RCC 7860 (cell line): ENCODE measurements at regions not wholly inside any gene's neighbourhood (a gene's known extent, or its start where the extent isn't known, plus 50 kb on each side); places are given as distances from the start of the nearest gene placed in this dataset.
"Not testable (repeated sequence)": the region's sequence is repeated elsewhere in the genome, so short reads cannot be mapped to it uniquely, and the experiment has no call there.

Experiments used
- DNase-seq: peaks from one replicate; pipeline ENCODE4 v3.0.0-alpha.2; 2015; ENCODE audit warnings: low spot score
- FAIRE-seq: peaks from 2 replicates; lab custom pipeline; 2012; peaks lifted over from hg19 to GRCh38; lab: Jason Lieb, UNC

- FAIRE-seq (no peak), DNase-seq (no peak)
These were observed 51.2 kb upstream of the PRR5 start for GRCh38 chr22:44650806-44651205.

GRCh38 chr22:44648821-44649565 lies 53.0 kb upstream of the PRR5 start:
- FAIRE-seq (no peak), DNase-seq (no peak)

GRCh38 chr22:44648085-44648820 lies 53.8 kb upstream of the PRR5 start:
- FAIRE-seq = no peak
- no peak for DNase-seq

GRCh38 chr22:44647141-44647540 lies 54.9 kb upstream of the PRR5 start:
- DNase-seq (no peak), FAIRE-seq (no peak)

GRCh38 chr22:44646668-44647067 lies 55.3 kb upstream of the PRR5 start:
- FAIRE-seq (no peak), DNase-seq (no peak)

GRCh38 chr22:44646141-44646540 lies 55.9 kb upstream of the PRR5 start:
- DNase-seq (no peak), FAIRE-seq (no peak)

- no peak for FAIRE-seq
- no peak for DNase-seq
These were observed 56.5 kb upstream of the PRR5 start for GRCh38 chr22:44645531-44645930.

GRCh38 chr22:44645083-44645482 lies 56.9 kb upstream of the PRR5 start:
- DNase-seq = no peak
- FAIRE-seq = no peak

GRCh38 chr22:44643526-44644101 lies 58.4 kb upstream of the PRR5 start:
- not testable (repeated sequence) for DNase-seq, FAIRE-seq

GRCh38 chr22:44642096-44642644 lies 59.8 kb upstream of the PRR5 start:
- DNase-seq (no peak), FAIRE-seq (no peak)

GRCh38 chr22:44640618-44641155 lies 61.3 kb upstream of the PRR5 start:
- FAIRE-seq = no peak
- no peak for DNase-seq

- no peak for FAIRE-seq
- no peak for DNase-seq
These were observed 62.0 kb upstream of the PRR5 start for GRCh38 chr22:44639891-44640617.

GRCh38 chr22:44638971-44639760 lies 62.8 kb upstream of the PRR5 start:
- DNase-seq = no peak
- FAIRE-seq = no peak

- FAIRE-seq, DNase-seq: not testable (repeated sequence)
These were observed 65.3 kb upstream of the PRR5 start for GRCh38 chr22:44636502-44637206.

- DNase-seq, FAIRE-seq: not testable (repeated sequence)
These were observed 66.4 kb upstream of the PRR5 start for GRCh38 chr22:44635567-44635966.

- DNase-seq = no peak
- no peak for FAIRE-seq
These were observed 67.3 kb upstream of the PRR5 start for GRCh38 chr22:44634426-44635321.

- no peak for FAIRE-seq
- no peak for DNase-seq
These were observed 68.4 kb upstream of the PRR5 start for GRCh38 chr22:44633647-44634046.
